ENCODE measurements at regions not wholly inside any gene's neighbourhood (a gene's known extent, or its start where the extent isn't known, plus 50 kb on each side); places are given as distances from the start of the nearest gene placed in this dataset.

DNA sequence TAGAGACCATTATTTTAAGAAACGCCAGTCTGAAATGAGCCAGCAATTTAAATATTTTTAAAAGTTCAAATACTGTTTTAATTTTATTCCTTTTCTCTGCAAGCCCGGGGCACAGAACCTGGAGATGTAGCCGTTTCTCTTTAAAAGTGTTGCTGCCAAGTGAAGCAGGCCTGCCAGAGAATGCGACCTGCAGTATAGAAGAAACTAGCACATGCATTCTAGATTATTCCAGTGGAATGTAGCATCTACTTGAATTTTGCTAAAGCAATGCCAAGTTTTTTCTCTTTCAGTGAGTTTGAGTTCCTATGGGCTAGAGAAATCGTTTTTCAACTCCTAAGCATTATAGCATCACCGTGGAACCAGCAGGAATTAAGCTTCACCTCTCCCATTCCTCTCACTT, 101.3 kb downstream of the QRSL1 start (continued):
- no peak for TF ChIP-seq NCOA2 (IDR thresholded peaks at IDR 0.05; ENCODE audit: partially characterized antibody in 2 of 2)
- TF ChIP-seq TCF7 (IDR thresholded peaks at IDR 0.05; ENCODE audit: borderline replicate concordance), result no peak
- no peak for TF ChIP-seq KLF1 (tag; IDR thresholded peaks at IDR 0.05)
- TF ChIP-seq, protein P1, sequence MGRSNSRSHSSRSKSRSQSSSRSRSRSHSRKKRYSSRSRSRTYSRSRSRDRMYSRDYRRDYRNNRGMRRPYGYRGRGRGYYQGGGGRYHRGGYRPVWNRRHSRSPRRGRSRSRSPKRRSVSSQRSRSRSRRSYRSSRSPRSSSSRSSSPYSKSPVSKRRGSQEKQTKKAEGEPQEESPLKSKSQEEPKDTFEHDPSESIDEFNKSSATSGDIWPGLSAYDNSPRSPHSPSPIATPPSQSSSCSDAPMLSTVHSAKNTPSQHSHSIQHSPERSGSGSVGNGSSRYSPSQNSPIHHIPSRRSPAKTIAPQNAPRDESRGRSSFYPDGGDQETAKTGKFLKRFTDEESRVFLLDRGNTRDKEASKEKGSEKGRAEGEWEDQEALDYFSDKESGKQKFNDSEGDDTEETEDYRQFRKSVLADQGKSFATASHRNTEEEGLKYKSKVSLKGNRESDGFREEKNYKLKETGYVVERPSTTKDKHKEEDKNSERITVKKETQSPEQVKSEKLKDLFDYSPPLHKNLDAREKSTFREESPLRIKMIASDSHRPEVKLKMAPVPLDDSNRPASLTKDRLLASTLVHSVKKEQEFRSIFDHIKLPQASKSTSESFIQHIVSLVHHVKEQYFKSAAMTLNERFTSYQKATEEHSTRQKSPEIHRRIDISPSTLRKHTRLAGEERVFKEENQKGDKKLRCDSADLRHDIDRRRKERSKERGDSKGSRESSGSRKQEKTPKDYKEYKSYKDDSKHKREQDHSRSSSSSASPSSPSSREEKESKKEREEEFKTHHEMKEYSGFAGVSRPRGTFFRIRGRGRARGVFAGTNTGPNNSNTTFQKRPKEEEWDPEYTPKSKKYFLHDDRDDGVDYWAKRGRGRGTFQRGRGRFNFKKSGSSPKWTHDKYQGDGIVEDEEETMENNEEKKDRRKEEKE (IDR thresholded peaks at IDR 0.05; ENCODE audit: borderline replicate concordance in 1 of 2, control insufficient read depth in 1 of 2, low read depth in 2 of 2, low read length in 1 of 2), result no peak
- TF ChIP-seq BRD9 (IDR thresholded peaks at IDR 0.05; ENCODE audit: low read depth, partially characterized antibody), result no peak
- TF ChIP-seq SAFB (IDR thresholded peaks at IDR 0.05; ENCODE audit: borderline replicate concordance, low read depth, low read length), result no peak
- no peak for TF ChIP-seq FOXK1 (CRISPR knock-in tag; IDR thresholded peaks at IDR 0.05; ENCODE audit: borderline replicate concordance)

DNA sequence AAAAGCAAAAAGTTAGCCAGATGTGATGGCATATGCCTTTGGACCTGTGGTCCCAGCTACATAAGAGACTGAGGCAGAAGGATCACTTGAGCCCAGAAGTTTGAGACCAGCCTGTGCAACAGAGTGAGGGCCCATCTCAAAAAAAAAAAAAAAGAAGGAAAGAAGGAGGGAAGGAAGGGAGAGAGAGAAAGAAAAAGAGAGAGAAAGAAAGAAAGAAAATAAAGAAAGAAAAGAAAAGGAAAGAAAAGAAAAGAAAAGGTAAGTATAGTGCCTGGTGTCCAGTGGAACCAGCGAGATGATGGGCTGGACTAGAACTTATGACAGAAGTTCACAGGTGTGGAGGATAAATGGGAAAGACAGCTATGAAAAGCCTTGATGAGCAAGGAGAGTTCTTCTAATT, 100.9 kb downstream of the QRSL1 start:
- Histone ChIP-seq H3K36me3 (ENCODE audit: control insufficient read depth, insufficient read depth, low read length) (no peaks in the 10 kb centered on the region), H3K27me3 (ENCODE audit: control insufficient read depth in 2 of 2, insufficient read depth in 2 of 2, low read length in 2 of 2) (0 out of 5 replicates have a peak, but pooled peaks cover 0 to 4% of the 10 kb centered on the region in 2 experiments), H3K9me3 (replicated peaks; ENCODE audit: control insufficient read depth, insufficient read depth, low read depth, low read length) (no peaks in the 10 kb centered on the region), H3K4me3 (no peak overlapping the region), H3K4me1 (replicated peaks in 1 of 2; ENCODE audit: control insufficient read depth in 2 of 2, insufficient read depth in 2 of 2, low read length in 2 of 2) (no peaks in the 10 kb centered on the region), H4K20me1 (replicated peaks; ENCODE audit: control insufficient read depth, insufficient read depth, low read length) (no peaks in the 10 kb centered on the region), H3K9me1 (ENCODE audit: control insufficient read depth, insufficient read depth, low read length) (no peaks in the 10 kb centered on the region), H3K27ac (ENCODE audit: extremely low read depth, low read depth, low read length) (no peak overlapping the region), H3K9ac (ENCODE audit: insufficient read depth in 1 of 2, low read depth in 2 of 2, low read length in 2 of 2) (no peak overlapping the region), H2AFZ (ENCODE audit: low read depth, low read length) (no peak overlapping the region), H3K4me2 (ENCODE audit: insufficient read depth, low read length) (no peak overlapping the region), H3K79me2 (ENCODE audit: control insufficient read depth, insufficient read depth, low read length) (no peaks in the 10 kb centered on the region)
- 9% methylated on average over 1 of the region's 1 CpG for WGBS (ENCODE audit: insufficient coverage, low coverage, missing lambda C conversion rate)
- in situ Hi-C loops (cut with MboI) (no loop called here), intact Hi-C loops (cut with micrococcal nuclease) (loop anchor here (10.0 kb wide), 1 partner anchor 245 kb away; the partner anchor contains the start of gene CD24)
- ATAC-seq (no peak), DNase-seq (ENCODE audit: extremely low read depth in 1 of 4, low spot score in 3 of 4) (no peak), FAIRE-seq (no peak)
- BruUV-seq (replicated peaks), result no TSS peak
- ChIA-PET CTCF (ENCODE audit: low intra/inter-chr PET ratio) (no interaction called here), POLR2A (interaction anchor here (1.0 to 1.2 kb wide), 2 partner anchors 10 to 16 kb away, joined by 3 read pairs; no protein-coding TSS in a partner anchor)
- TF ChIP-seq, protein P2, sequence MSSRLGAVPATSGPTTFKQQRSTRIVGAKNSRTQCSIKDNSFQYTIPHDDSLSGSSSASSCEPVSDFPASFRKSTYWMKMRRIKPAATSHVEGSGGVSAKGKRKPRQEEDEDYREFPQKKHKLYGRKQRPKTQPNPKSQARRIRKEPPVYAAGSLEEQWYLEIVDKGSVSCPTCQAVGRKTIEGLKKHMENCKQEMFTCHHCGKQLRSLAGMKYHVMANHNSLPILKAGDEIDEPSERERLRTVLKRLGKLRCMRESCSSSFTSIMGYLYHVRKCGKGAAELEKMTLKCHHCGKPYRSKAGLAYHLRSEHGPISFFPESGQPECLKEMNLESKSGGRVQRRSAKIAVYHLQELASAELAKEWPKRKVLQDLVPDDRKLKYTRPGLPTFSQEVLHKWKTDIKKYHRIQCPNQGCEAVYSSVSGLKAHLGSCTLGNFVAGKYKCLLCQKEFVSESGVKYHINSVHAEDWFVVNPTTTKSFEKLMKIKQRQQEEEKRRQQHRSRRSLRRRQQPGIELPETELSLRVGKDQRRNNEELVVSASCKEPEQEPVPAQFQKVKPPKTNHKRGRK (tag; IDR thresholded peaks at IDR 0.05), result peak; percentile 62
- TF ChIP-seq ZNF77 (CRISPR knock-in tag; IDR thresholded peaks at IDR 0.05), result no peak
- TF ChIP-seq SPI1 (IDR thresholded peaks at IDR 0.05; ENCODE audit: borderline replicate concordance, low read depth, low read length), result no peak
- no peak for TF ChIP-seq ZNF316 (IDR thresholded peaks at IDR 0.05)

Data from K562 (cell line).